Fibroblast of lung (primary cell): ENCODE measurements at regions not wholly inside any gene's neighbourhood (a gene's known extent, or its start where the extent isn't known, plus 50 kb on each side); places are given as distances from the start of the nearest gene placed in this dataset.

ENCODE experiments used
- CTCF ChIP-seq, 2 donors: IDR thresholded peaks in 1 of 2; conservative IDR thresholded peaks in 1 of 2; 1 replicate in 1 of 2; 2 replicates in 1 of 2; pipeline ENCODE4 v1.5.1; 2011 to 2012; ENCODE audit warnings: low read length in 2 of 2, control low read depth in 1 of 2, inconsistent platforms in 1 of 2, low read depth in 1 of 2, mild to moderate bottlenecking in 1 of 2
- EZH2 ChIP-seq: IDR thresholded peaks from 2 replicates; pipeline ENCODE4 v1.5.1; 2012; ENCODE audit warnings: low read length, control low read depth, mild to moderate bottlenecking; ENCODE audit errors: missing control alignments

- TF ChIP-seq CTCF (conservative IDR thresholded peaks at IDR 0.05 in 1 of 2, IDR thresholded peaks at IDR 0.05 in 1 of 2; ENCODE audit: low read depth in 1 of 2, low read length in 2 of 2) (no peak), EZH2 (no peak)
Measured at GRCh38 chr13:59363947-59364346, 799.8 kb downstream of the DIAPH3 start.
